Esophagus squamous epithelium (tissue), 5 donors: ENCODE measurements at regions not wholly inside any gene's neighbourhood (a gene's known extent, or its start where the extent isn't known, plus 50 kb on each side); places are given as distances from the start of the nearest gene placed in this dataset.

ENCODE experiments used
- DNase-seq: peaks from one replicate; lab custom pipeline; 2025; lab: John Stamatoyannopoulos, UW
- H3K27ac ChIP-seq, 4 donors: fragments of 200-600 bp; sonication (generic); one replicate each; pipeline ENCODE4 v1.5.1; 2016 to 2019; ENCODE audit warnings: mild to moderate bottlenecking in 1 of 4
- H3K27me3 ChIP-seq, 4 donors: fragments of 200-600 bp; sonication (generic); 1 replicate in 3 of 4; 2 replicates in 1 of 4; pipeline versions ENCODE4 v1.5.1 to v1.6.0; 2017 to 2021; ENCODE audit warnings: antibody characterized with exemption in 1 of 4
- H3K36me3 ChIP-seq, 3 donors: fragments of 200-600 bp; sonication (generic); one replicate each; pipeline ENCODE4 v1.5.1; 2016 to 2019
- H3K4me1 ChIP-seq, 3 donors: fragments of 200-600 bp; sonication (generic); one replicate each; pipeline ENCODE4 v1.5.1; 2017 to 2019
- H3K4me3 ChIP-seq, 4 donors: fragments of 200-600 bp; sonication (generic); 1 replicate in 3 of 4; 2 replicates in 1 of 4; pipeline ENCODE4 v1.5.1; 2016 to 2019; ENCODE audit warnings: mild to moderate bottlenecking in 2 of 4, moderate library complexity in 1 of 4
- H3K9me3 ChIP-seq, 3 donors: fragments of 200-600 bp; sonication (generic); one replicate each; pipeline ENCODE4 v1.5.1; 2016 to 2019
- CTCF ChIP-seq, 6 experiments: fragments of 450-650 bp in 4 of 6; fragments of 200-600 bp in 2 of 6; sonication (generic) in 2 of 6; IDR thresholded peaks; one replicate each; pipeline ENCODE4 v1.5.1; 2016 to 2019; ENCODE audit warnings: antibody characterized with exemption in 6 of 6, mild to moderate bottlenecking in 4 of 6, moderate library complexity in 4 of 6
- POLR2A ChIP-seq, 4 donors: fragments of 450-650 bp; IDR thresholded peaks; one replicate each; pipeline ENCODE4 v1.6.1; 2017; ENCODE audit warnings: antibody characterized with exemption in 4 of 4, mild to moderate bottlenecking in 4 of 4, moderate library complexity in 3 of 4
- WGBS, 2 donors: methylation state at CpG; one replicate each; pipeline ENCODE4 v1.1.5; 2018; 5-methylcytosine and 5-hydroxymethylcytosine counted together
- intact Hi-C: fragments of 100-400 bp; cut with DNase I; formaldehyde crosslinking; loops from one replicate; pipeline ENCODE4 v1.15.0; 2022
- donor health status: DM: yes; HTN: yes; CAD: no.

GRCh38 chr4:95957759-95958158 is 117.9 kb downstream of the PDHA2 start:
- Histone ChIP-seq H3K4me3 (no peak overlapping the region), H3K27ac (no peak overlapping the region), H3K4me1 (no peaks in the 10 kb centered on the region), H3K9me3 (no peaks in the 10 kb centered on the region), H3K36me3 (no peaks in the 10 kb centered on the region), H3K27me3 (no peaks in the 10 kb centered on the region)
- TF ChIP-seq CTCF (IDR thresholded peaks at IDR 0.05) (no peak), POLR2A (IDR thresholded peaks at IDR 0.05) (no peak)
- WGBS, 2 donors: 81 to 97% methylated on average over 3 of the region's 3 CpGs
- no peak for DNase-seq
- intact Hi-C loops: no loop called here

- Histone ChIP-seq H3K27ac (no peak overlapping the region), H3K36me3 (no peaks in the 10 kb centered on the region), H3K4me1 (no peaks in the 10 kb centered on the region), H3K9me3 (no peaks in the 10 kb centered on the region), H3K4me3 (no peak overlapping the region), H3K27me3 (no peaks in the 10 kb centered on the region)
- DNase-seq: no peak
- no peak for TF ChIP-seq CTCF (IDR thresholded peaks at IDR 0.05)
- no peak for TF ChIP-seq POLR2A (IDR thresholded peaks at IDR 0.05)
- WGBS, 2 donors: 85 to 93% methylated on average over 2 of the region's 2 CpGs
- intact Hi-C loops: no loop called here
Observed at GRCh38 chr4:95959182-95959581, 119.3 kb downstream of the PDHA2 start.

GRCh38 chr4:95959633-95960032 is 119.7 kb downstream of the PDHA2 start:
- no peak overlapping the region for H3K27ac ChIP-seq
- TF ChIP-seq CTCF (IDR thresholded peaks at IDR 0.05): no peak
- 49 to 65% methylated on average over 2 of the region's 2 CpGs for WGBS, 2 donors
- no peak overlapping the region for H3K4me3 ChIP-seq
- no peaks in the 10 kb centered on the region for H3K36me3 ChIP-seq
- no peaks in the 10 kb centered on the region for H3K4me1 ChIP-seq
- DNase-seq: no peak
- no peaks in the 10 kb centered on the region for H3K27me3 ChIP-seq
- intact Hi-C loops: no loop called here
- no peaks in the 10 kb centered on the region for H3K9me3 ChIP-seq

DNA sequence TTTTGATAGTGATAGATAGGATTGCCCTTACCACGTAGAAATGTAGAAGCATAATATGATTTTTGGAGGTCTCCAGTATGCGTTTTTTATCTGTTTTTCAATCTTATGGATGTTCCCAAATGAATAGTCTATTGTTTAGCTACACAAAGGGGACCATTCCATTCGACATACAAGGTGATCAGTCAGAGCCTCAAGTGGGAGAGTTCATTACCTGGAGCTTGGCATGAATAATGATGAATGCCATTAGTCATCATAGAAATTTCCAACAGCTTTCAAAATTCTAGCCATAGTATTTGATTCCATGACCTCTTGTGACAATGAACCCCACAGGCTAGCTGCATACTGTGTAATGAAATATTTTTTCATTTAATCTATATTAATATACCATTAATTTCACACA is 123.6 kb downstream of the PDHA2 start:
- H3K36me3 ChIP-seq: no peaks in the 10 kb centered on the region
- no peaks in the 10 kb centered on the region for H3K9me3 ChIP-seq
- intact Hi-C loops: no loop called here
- no peaks in the 10 kb centered on the region for H3K4me1 ChIP-seq
- WGBS, 2 donors: 26 to 34% methylated on average over 3 of the region's 3 CpGs
- H3K27ac ChIP-seq: no peak overlapping the region
- H3K4me3 ChIP-seq: no peak overlapping the region
- no peak for DNase-seq
- H3K27me3 ChIP-seq: no peaks in the 10 kb centered on the region
- TF ChIP-seq CTCF (IDR thresholded peaks at IDR 0.05): no peak
- TF ChIP-seq POLR2A (IDR thresholded peaks at IDR 0.05): no peak

- H3K9me3 ChIP-seq: peaks cover 0 to 25% (median 10%) of the 10 kb centered on the region in 3 donors
- no peaks in the 10 kb centered on the region for H3K4me1 ChIP-seq
- H3K4me3 ChIP-seq: no peak overlapping the region
- DNase-seq: no peak
- WGBS, 2 donors: 79 to 94% methylated on average over 2 to 4 of the region's 13 CpGs
- H3K36me3 ChIP-seq: no peaks in the 10 kb centered on the region
- no peak overlapping the region for H3K27ac ChIP-seq
- H3K27me3 ChIP-seq: no peaks in the 10 kb centered on the region
- TF ChIP-seq CTCF (IDR thresholded peaks at IDR 0.05): no peak
- TF ChIP-seq POLR2A (IDR thresholded peaks at IDR 0.05): no peak
- intact Hi-C loops: no loop called here
Observed at GRCh38 chr4:95979961-95980876, 140.3 kb downstream of the PDHA2 start.
